Adrenal gland (tissue), 9 donors: ENCODE measurements at regions not wholly inside any gene's neighbourhood (a gene's known extent, or its start where the extent isn't known, plus 50 kb on each side); places are given as distances from the start of the nearest gene placed in this dataset.

Experiments used
- DNase-seq, 7 donors: peaks; one replicate each; pipeline ENCODE4 v3.0.0-alpha.2; 2019 to 2020
- H3K27ac ChIP-seq, 5 donors: fragments of 200-600 bp; sonication (generic) in 4 of 5; 1 replicate in 3 of 5; 2 replicates in 2 of 5; pipeline versions ENCODE4 v1.5.1 to v1.8.0; 2016 to 2020; ENCODE audit warnings: mild to moderate bottlenecking in 1 of 5
- H3K27me3 ChIP-seq: fragments of 200-600 bp; 2 replicates; pipeline ENCODE4 v1.8.0; 2021
- H3K36me3 ChIP-seq, 2 donors: fragments of 200-600 bp; replicated peaks in 1 of 2; 1 replicate in 1 of 2; 2 replicates in 1 of 2; pipeline versions ENCODE4 v1.5.1 to v1.8.0; 2018 to 2022
- H3K4me1 ChIP-seq, 2 donors: fragments of 200-600 bp; replicated peaks in 1 of 2; 1 replicate in 1 of 2; 2 replicates in 1 of 2; pipeline versions ENCODE4 v1.5.1 to v1.8.0; 2018 to 2021
- H3K4me3 ChIP-seq, 4 donors: fragments of 200-600 bp; sonication (generic) in 3 of 4; one replicate each; pipeline ENCODE4 v1.5.1; 2016 to 2018
- H3K9me3 ChIP-seq, 3 donors: fragments of 200-600 bp; sonication (generic) in 1 of 3; replicated peaks in 1 of 3; 1 replicate in 2 of 3; 2 replicates in 1 of 3; pipeline versions ENCODE4 v1.5.1 to v1.8.0; 2016 to 2021
- CTCF ChIP-seq, 6 experiments: fragments of 450-650 bp in 4 of 6; fragments of 200-600 bp in 2 of 6; sonication (generic) in 1 of 6; IDR thresholded peaks; 1 replicate in 5 of 6; 2 replicates in 1 of 6; pipeline versions ENCODE4 v1.5.1 to v1.8.0; 2016 to 2021; ENCODE audit warnings: antibody characterized with exemption in 6 of 6, mild to moderate bottlenecking in 2 of 6, moderate library complexity in 1 of 6
- POLR2A ChIP-seq, 2 donors: fragments of 450-650 bp; IDR thresholded peaks; one replicate each; pipeline ENCODE4 v1.6.1; 2017; ENCODE audit warnings: antibody characterized with exemption in 2 of 2, mild to moderate bottlenecking in 2 of 2, moderate library complexity in 1 of 2
- WGBS, 4 donors: extraction: QIAGEN DNeasy Blood & Tissue Kit in 2 of 4; methylation state at CpG; one replicate each; pipeline versions ENCODE4 v1.1.5 to v1.1.7; 2013 to 2017; 5-methylcytosine and 5-hydroxymethylcytosine counted together
- intact Hi-C, 2 donors: fragments of 100-400 bp; cut with DNase I; formaldehyde crosslinking; loops; one replicate each; pipeline versions ENCODE4 v1.14.1 to v1.15.0; 2022 to 2023
- donor health status: healthy with polysubstance abuse.
- donor health status: Bipolar disorder and iron deficiency.
- donor health status: DM: yes; HTN: yes; CAD: no.
- donor health status: DM: no; HTN: no; CAD: no.
- donor health status: DM: no; HTN: no; CAD: no.

GRCh38 chr1:157360023-157360390 lies 192.3 kb downstream of the FCRL5 start:
- intact Hi-C loops, result loop anchor here in 1 of 2 donors (10.0 kb wide), 1 partner anchor 165 kb away; no protein-coding TSS in a partner anchor
- H3K27me3 ChIP-seq, result no peaks in the 10 kb centered on the region
- no peaks in the 10 kb centered on the region for H3K9me3 ChIP-seq
- no peak for TF ChIP-seq POLR2A (IDR thresholded peaks at IDR 0.05)
- TF ChIP-seq CTCF (IDR thresholded peaks at IDR 0.05), result no peak
- H3K27ac ChIP-seq, result no peak overlapping the region
- no peaks in the 10 kb centered on the region for H3K4me1 ChIP-seq
- DNase-seq, result no peak
- H3K4me3 ChIP-seq, result no peak overlapping the region
- H3K36me3 ChIP-seq, result no peaks in the 10 kb centered on the region

- no peaks in the 10 kb centered on the region for H3K9me3 ChIP-seq
- no peaks in the 10 kb centered on the region for H3K36me3 ChIP-seq
- no peaks in the 10 kb centered on the region for H3K27me3 ChIP-seq
- no peaks in the 10 kb centered on the region for H3K4me1 ChIP-seq
- no peak overlapping the region for H3K4me3 ChIP-seq
- DNase-seq, result no peak
- 79 to 87% (median 85%) methylated on average over 4 of the region's 4 CpGs for WGBS, 4 donors
- H3K27ac ChIP-seq, result no peak overlapping the region
- TF ChIP-seq POLR2A (IDR thresholded peaks at IDR 0.05) (no peak), CTCF (IDR thresholded peaks at IDR 0.05) (no peak)
- intact Hi-C loops, result loop anchor here in 1 of 2 donors (10.0 kb wide), 1 partner anchor 165 kb away; no protein-coding TSS in a partner anchor
These were observed 192.8 kb downstream of the FCRL5 start for GRCh38 chr1:157359314-157360022.

- intact Hi-C loops, result no loop called here
- no peaks in the 10 kb centered on the region for H3K4me1 ChIP-seq
- no peaks in the 10 kb centered on the region for H3K9me3 ChIP-seq
- H3K4me3 ChIP-seq, result no peak overlapping the region
- no peaks in the 10 kb centered on the region for H3K36me3 ChIP-seq
- WGBS, 4 donors, result 83 to 87% (median 85%) methylated on average over 4 to 5 of the region's 5 CpGs
- H3K27ac ChIP-seq, result no peak overlapping the region
- TF ChIP-seq CTCF (IDR thresholded peaks at IDR 0.05) (no peak), POLR2A (IDR thresholded peaks at IDR 0.05) (no peak)
- DNase-seq, result no peak
- H3K27me3 ChIP-seq, result no peaks in the 10 kb centered on the region
These were observed 195.2 kb downstream of the FCRL5 start for GRCh38 chr1:157357111-157357510.

GRCh38 chr1:157356601-157357000 lies 195.7 kb downstream of the FCRL5 start:
- Histone ChIP-seq H3K4me1 (no peaks in the 10 kb centered on the region), H3K27me3 (no peaks in the 10 kb centered on the region), H3K36me3 (no peaks in the 10 kb centered on the region), H3K9me3 (no peaks in the 10 kb centered on the region), H3K4me3 (no peak overlapping the region), H3K27ac (no peak overlapping the region)
- TF ChIP-seq POLR2A (IDR thresholded peaks at IDR 0.05) (no peak), CTCF (IDR thresholded peaks at IDR 0.05) (no peak)
- no peak for DNase-seq
- intact Hi-C loops, result no loop called here
- 73 to 85% (median 83%) methylated on average over 3 of the region's 3 CpGs for WGBS, 4 donors
